Progenitor cell of endocrine pancreas (in vitro differentiated cells): ENCODE measurements at regions not wholly inside any gene's neighbourhood (a gene's known extent, or its start where the extent isn't known, plus 50 kb on each side); places are given as distances from the start of the nearest gene placed in this dataset.
"Not testable (repeated sequence)": the region's sequence is repeated elsewhere in the genome, so short reads cannot be mapped to it uniquely, and the experiment has no call there.

Experiments
- DNase-seq: peaks from one replicate; pipeline ENCODE4 v3.0.0; 2021; ENCODE audit warnings: low spot score; ENCODE audit not compliant: unreplicated experiment
- H3K27ac Mint-ChIP-seq: 2 replicates; pipeline ENCODE4 v1.8.0; 2021; ENCODE audit warnings: mild to moderate bottlenecking, moderate library complexity, mixed read lengths
- H3K27me3 Mint-ChIP-seq: 2 replicates; pipeline ENCODE4 v1.8.0; 2021; ENCODE audit warnings: mixed read lengths
- H3K36me3 Mint-ChIP-seq: 2 replicates; pipeline ENCODE4 v1.8.0; 2022; ENCODE audit warnings: mixed read lengths; ENCODE audit not compliant: insufficient read depth
- H3K4me1 Mint-ChIP-seq: 2 replicates; pipeline ENCODE4 v1.8.0; 2021; ENCODE audit warnings: low read depth, mixed read lengths
- H3K4me3 Mint-ChIP-seq: 2 replicates; pipeline ENCODE4 v1.8.0; 2021; ENCODE audit warnings: low read depth, mild to moderate bottlenecking, moderate library complexity, mixed read lengths
- H3K9me3 Mint-ChIP-seq: 2 replicates; pipeline ENCODE4 v1.8.0; 2021; ENCODE audit warnings: low read depth, mixed read lengths
- TF ChIP-seq, protein P1 (sequence below): fragments of 200-600 bp; sonication (generic); IDR thresholded peaks from one replicate; pipeline ENCODE4 v1.5.0; 2021; ENCODE audit warnings: antibody characterized with exemption, mild to moderate bottlenecking; ENCODE audit not compliant: unreplicated experiment

DNA sequence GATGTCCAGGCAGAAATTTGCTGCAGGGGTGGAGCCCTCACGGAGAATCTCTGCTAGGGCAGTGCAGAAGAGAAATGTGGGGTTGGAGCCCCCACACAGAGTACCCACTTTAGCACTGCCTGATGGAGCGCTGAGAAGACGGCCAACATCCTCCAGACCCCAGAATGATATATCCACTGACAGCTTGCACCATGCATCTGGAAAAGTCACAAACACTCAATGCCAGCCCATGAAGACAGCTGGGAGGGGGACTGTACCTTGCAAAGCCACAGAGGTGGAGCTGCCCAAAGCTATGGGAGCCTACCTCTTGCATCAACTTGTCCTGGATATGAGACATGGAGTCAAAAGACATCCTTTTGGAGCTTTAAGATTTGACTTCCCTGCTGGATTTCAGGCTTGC is 426.3 kb upstream of the FAM174A start:
- Mint-ChIP-seq H3K9me3 (peaks cover 39% of the 10 kb centered on the region), H3K36me3 (peaks cover 5% of the 10 kb centered on the region), H3K4me3 (no peak overlapping the region), H3K4me1 (no peaks in the 10 kb centered on the region), H3K27me3 (no peaks in the 10 kb centered on the region), H3K27ac (no peak overlapping the region)
- TF ChIP-seq, protein P1, sequence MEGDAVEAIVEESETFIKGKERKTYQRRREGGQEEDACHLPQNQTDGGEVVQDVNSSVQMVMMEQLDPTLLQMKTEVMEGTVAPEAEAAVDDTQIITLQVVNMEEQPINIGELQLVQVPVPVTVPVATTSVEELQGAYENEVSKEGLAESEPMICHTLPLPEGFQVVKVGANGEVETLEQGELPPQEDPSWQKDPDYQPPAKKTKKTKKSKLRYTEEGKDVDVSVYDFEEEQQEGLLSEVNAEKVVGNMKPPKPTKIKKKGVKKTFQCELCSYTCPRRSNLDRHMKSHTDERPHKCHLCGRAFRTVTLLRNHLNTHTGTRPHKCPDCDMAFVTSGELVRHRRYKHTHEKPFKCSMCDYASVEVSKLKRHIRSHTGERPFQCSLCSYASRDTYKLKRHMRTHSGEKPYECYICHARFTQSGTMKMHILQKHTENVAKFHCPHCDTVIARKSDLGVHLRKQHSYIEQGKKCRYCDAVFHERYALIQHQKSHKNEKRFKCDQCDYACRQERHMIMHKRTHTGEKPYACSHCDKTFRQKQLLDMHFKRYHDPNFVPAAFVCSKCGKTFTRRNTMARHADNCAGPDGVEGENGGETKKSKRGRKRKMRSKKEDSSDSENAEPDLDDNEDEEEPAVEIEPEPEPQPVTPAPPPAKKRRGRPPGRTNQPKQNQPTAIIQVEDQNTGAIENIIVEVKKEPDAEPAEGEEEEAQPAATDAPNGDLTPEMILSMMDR, result no peak
- no peak for DNase-seq

DNA sequence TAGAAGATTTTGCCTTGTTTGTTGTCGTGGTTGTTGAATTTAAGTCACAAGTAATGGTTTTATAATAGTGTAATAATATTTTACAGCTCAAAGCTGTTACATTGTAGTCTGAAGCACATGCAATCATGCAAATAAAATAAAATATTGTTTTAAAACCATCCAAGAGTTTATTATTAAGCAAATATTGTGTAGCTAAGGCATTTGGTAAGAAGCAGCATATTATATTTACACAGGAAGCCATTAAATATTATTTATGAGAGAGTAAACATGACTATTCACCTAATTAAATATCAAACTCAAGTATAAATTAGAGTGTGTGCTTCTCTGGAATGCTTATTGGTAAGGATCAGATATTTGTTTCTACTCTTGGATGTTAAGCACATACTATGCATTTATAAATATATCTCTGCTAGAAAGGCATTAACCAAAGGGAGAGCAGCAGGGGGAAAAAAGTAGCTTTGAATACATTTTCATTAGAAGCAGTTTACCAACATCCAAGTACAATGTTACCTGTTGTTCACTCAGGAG is 431.5 kb upstream of the FAM174A start:
- H3K36me3 Mint-ChIP-seq, result not testable (repeated sequence)

DNA sequence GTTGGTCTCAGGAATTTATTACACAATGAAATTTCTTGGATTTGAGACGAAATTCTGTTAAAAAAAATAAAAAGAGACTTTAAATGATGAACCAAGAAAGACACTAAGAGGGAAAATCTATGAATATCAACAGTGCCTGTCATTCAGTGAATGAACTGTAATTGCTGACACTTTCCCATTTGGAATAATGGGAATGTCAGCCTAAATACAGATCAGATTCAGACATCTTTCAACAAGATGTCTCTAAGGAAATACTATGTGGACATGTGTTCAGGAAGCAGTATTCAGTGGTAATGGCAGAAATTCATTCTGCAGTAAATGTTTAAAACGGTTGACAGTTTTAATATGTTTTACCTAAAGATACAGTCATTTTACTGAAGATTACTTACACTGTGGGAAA is 433.7 kb upstream of the FAM174A start:
- not testable (repeated sequence) for H3K36me3 Mint-ChIP-seq, H3K27me3 Mint-ChIP-seq, H3K4me1 Mint-ChIP-seq, H3K9me3 Mint-ChIP-seq, DNase-seq, H3K4me3 Mint-ChIP-seq, H3K27ac Mint-ChIP-seq

More for the DNA sequence above, 431.5 kb upstream of the FAM174A start:
- DNase-seq, H3K9me3 Mint-ChIP-seq, H3K4me3 Mint-ChIP-seq, H3K27ac Mint-ChIP-seq, H3K4me1 Mint-ChIP-seq, H3K27me3 Mint-ChIP-seq: not testable (repeated sequence)

- not testable (repeated sequence) for H3K27me3 Mint-ChIP-seq, H3K4me1 Mint-ChIP-seq, DNase-seq, H3K9me3 Mint-ChIP-seq, H3K27ac Mint-ChIP-seq, H3K36me3 Mint-ChIP-seq, H3K4me3 Mint-ChIP-seq
Observed at GRCh38 chr5:100096328-100096727, 438.8 kb upstream of the FAM174A start.

DNA sequence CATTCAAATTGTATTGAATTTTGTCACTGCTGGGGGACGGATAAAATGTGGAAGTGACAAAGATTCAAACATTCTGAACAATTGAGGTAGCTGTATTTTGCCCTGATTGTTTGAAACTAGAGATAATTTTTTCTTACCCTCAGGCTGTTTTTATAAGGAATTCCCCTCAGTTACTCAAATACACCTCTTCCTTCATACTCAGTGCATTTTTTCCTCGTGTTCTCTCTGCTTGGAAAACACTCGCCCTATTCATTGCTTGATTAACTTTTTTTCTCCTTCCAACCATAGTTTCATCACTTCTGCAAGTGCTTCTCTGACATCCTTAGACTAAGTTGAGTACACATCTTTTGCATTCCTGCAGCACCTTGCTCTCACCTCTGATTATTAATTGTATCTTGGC is 454.5 kb upstream of the FAM174A start:
- H3K4me1 Mint-ChIP-seq, DNase-seq, H3K36me3 Mint-ChIP-seq, H3K27me3 Mint-ChIP-seq, H3K4me3 Mint-ChIP-seq, H3K27ac Mint-ChIP-seq, H3K9me3 Mint-ChIP-seq: not testable (repeated sequence)

DNA sequence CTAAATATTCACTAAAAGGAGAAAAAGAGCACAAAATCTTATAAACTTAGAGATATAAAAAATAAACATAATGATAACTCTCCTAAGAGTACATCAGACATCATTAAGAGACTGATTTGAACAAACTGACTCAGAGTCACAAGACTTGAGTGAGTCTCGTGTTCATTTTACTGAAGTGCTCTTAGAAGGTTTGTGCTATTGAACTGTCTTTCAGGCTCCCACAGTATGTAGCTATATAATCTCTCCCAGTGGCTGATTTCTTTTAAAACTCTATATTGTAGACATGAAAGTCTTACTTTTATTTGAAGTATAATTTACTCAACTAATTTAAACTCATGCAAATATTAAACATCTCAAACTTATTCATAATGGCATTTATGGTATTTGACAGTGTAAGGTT is 456.0 kb upstream of the FAM174A start:
- not testable (repeated sequence) for H3K4me3 Mint-ChIP-seq, H3K4me1 Mint-ChIP-seq, H3K27me3 Mint-ChIP-seq, H3K27ac Mint-ChIP-seq, H3K9me3 Mint-ChIP-seq, H3K36me3 Mint-ChIP-seq, DNase-seq

DNA sequence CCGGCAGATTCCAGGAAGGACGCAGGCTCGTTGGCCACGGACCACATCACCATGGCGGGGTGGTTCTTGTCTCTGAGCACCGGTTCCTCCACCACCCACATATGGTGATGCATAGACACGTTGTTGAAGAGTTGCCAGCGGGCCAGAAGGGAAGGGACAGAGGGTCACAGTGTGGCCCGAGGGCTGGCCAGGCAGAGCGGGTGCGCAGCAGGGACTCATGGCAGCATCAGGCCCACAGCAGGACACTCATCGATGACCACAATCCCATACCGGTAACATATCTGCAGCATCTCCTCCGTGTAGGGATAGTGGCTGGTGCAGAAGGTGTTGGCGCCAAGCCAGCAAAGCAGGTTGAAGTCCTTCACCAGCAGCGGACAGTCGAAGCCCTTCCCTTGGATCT is 469.2 kb upstream of the FAM174A start:
- H3K4me1 Mint-ChIP-seq, H3K4me3 Mint-ChIP-seq, H3K27me3 Mint-ChIP-seq, DNase-seq, H3K27ac Mint-ChIP-seq, H3K36me3 Mint-ChIP-seq, H3K9me3 Mint-ChIP-seq: not testable (repeated sequence)

DNA sequence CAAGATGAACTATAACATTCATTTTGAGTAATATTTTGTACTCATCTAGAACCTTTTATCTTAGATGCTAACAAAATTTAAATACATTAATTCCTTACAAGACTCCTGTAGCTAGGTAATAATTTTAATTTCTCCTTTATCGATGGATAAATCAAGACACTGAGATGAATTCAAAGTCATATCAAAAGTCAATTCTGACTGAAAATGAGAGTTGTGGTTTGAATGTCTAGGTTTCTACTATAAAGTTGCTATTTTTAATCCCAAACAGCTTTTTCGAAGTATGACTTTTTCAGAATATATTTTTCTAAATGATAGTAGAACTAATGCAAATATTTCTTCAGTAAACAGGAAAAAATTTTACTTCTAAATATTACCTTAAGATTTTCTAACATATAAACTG is 491.7 kb upstream of the FAM174A start:
- TF ChIP-seq, protein P1, result no peak
- H3K27ac Mint-ChIP-seq, result no peak overlapping the region
- H3K4me1 Mint-ChIP-seq, result peaks cover 12% of the 10 kb centered on the region
- DNase-seq, result no peak
- no peak overlapping the region for H3K4me3 Mint-ChIP-seq
- H3K9me3 Mint-ChIP-seq, result no peaks in the 10 kb centered on the region
- H3K36me3 Mint-ChIP-seq, result no peaks in the 10 kb centered on the region
- H3K27me3 Mint-ChIP-seq, result no peaks in the 10 kb centered on the region
